ENCODE measurements at regions not wholly inside any gene's neighbourhood (a gene's known extent, or its start where the extent isn't known, plus 50 kb on each side); places are given as distances from the start of the nearest gene placed in this dataset.

DNA sequence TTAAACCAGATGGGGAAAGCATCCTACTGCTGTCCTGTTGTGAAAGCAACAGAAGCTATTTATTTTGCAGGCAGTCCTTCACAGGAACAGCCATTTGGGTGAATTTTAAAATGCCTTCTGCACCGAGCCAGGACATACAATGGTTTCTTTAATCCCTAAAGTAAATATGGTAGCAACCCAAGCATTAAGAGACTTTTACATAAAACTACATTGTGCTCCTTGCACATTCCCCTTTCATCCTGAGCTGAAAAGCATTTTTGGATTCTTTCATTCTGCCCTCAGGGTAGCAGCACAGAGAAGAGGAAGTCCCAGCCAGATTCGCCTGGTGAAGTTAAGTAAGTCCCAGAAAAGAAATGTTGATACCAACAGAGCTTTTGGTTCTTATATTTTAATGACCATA is 84.0 kb upstream of the FAM3C start:
- peaks cover 12% of the 10 kb centered on the region for H3K4me1 Mint-ChIP-seq (ENCODE audit: unreplicated experiment)
- H3K27ac Mint-ChIP-seq (ENCODE audit: unreplicated experiment), result no peak overlapping the region
- DNase-seq (ENCODE audit: low spot score), result no peak
- no peak overlapping the region for H3K4me3 Mint-ChIP-seq (ENCODE audit: unreplicated experiment)
- no peaks in the 10 kb centered on the region for H3K27me3 Mint-ChIP-seq (ENCODE audit: unreplicated experiment)
- H3K36me3 Mint-ChIP-seq (ENCODE audit: low read depth, unreplicated experiment), result no peaks in the 10 kb centered on the region
- TF ChIP-seq, protein P1, sequence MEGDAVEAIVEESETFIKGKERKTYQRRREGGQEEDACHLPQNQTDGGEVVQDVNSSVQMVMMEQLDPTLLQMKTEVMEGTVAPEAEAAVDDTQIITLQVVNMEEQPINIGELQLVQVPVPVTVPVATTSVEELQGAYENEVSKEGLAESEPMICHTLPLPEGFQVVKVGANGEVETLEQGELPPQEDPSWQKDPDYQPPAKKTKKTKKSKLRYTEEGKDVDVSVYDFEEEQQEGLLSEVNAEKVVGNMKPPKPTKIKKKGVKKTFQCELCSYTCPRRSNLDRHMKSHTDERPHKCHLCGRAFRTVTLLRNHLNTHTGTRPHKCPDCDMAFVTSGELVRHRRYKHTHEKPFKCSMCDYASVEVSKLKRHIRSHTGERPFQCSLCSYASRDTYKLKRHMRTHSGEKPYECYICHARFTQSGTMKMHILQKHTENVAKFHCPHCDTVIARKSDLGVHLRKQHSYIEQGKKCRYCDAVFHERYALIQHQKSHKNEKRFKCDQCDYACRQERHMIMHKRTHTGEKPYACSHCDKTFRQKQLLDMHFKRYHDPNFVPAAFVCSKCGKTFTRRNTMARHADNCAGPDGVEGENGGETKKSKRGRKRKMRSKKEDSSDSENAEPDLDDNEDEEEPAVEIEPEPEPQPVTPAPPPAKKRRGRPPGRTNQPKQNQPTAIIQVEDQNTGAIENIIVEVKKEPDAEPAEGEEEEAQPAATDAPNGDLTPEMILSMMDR (IDR thresholded peaks at IDR 0.05; ENCODE audit: unreplicated experiment), result no peak
- no peaks in the 10 kb centered on the region for H3K9me3 Mint-ChIP-seq (ENCODE audit: unreplicated experiment)

DNA sequence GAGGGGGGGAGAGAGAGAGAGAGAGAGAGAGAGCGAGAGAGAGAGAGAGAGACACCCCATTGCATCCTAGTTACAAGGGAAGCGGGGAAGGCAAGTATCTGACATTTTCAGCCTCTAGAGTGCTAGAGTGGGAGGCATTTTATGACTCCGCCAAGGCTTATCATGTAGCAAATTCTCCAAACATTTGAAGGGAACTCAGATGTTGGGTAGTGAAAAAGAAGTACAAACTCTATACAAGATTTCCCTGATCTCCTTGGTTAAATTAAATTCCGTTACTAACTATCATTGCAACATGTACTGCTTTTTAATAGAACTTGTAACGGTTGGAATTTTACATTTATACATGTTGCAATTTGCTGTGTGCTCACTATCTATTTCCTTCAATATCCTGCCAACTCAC is 83.4 kb upstream of the FAM3C start:
- H3K9me3 Mint-ChIP-seq (ENCODE audit: unreplicated experiment), result no peaks in the 10 kb centered on the region
- no peak for DNase-seq (ENCODE audit: low spot score)
- no peaks in the 10 kb centered on the region for H3K27me3 Mint-ChIP-seq (ENCODE audit: unreplicated experiment)
- peaks cover 12% of the 10 kb centered on the region for H3K4me1 Mint-ChIP-seq (ENCODE audit: unreplicated experiment)
- no peaks in the 10 kb centered on the region for H3K36me3 Mint-ChIP-seq (ENCODE audit: low read depth, unreplicated experiment)
- H3K27ac Mint-ChIP-seq (ENCODE audit: unreplicated experiment), result no peak overlapping the region
- H3K4me3 Mint-ChIP-seq (ENCODE audit: unreplicated experiment), result no peak overlapping the region
- TF ChIP-seq, protein P1 (IDR thresholded peaks at IDR 0.05; ENCODE audit: unreplicated experiment), result no peak

DNA sequence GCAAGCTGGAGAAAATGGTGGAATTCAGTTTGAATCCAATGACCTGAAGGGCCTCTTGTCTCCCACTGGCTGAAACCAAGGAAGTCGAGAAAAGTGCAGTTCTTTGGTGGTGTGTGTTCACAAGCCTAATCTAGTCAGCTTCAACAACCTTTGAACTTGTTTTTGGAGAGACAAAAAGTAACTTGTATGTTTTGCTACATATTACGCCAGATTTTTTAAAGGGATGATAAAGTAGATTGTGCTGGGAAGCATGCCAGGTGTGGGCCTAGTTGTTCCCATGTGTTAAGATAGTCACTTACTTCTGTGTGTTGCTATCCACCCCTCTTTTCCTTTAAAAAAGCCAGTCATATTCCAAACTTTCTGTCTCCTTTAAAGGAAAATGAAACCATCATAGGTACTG is 79.7 kb upstream of the FAM3C start:
- TF ChIP-seq, protein P1 (IDR thresholded peaks at IDR 0.05; ENCODE audit: unreplicated experiment), result no peak
- no peak overlapping the region for H3K4me3 Mint-ChIP-seq (ENCODE audit: unreplicated experiment)
- H3K36me3 Mint-ChIP-seq (ENCODE audit: low read depth, unreplicated experiment), result no peaks in the 10 kb centered on the region
- H3K27ac Mint-ChIP-seq (ENCODE audit: unreplicated experiment), result no peak overlapping the region
- DNase-seq (ENCODE audit: low spot score), result no peak
- no peaks in the 10 kb centered on the region for H3K27me3 Mint-ChIP-seq (ENCODE audit: unreplicated experiment)
- no peaks in the 10 kb centered on the region for H3K9me3 Mint-ChIP-seq (ENCODE audit: unreplicated experiment)
- peaks cover 11% of the 10 kb centered on the region for H3K4me1 Mint-ChIP-seq (ENCODE audit: unreplicated experiment)

- H3K27ac Mint-ChIP-seq (ENCODE audit: unreplicated experiment), result no peak overlapping the region
These were observed 78.2 kb upstream of the FAM3C start for GRCh38 chr7:121474301-121474673.

GRCh38 chr7:121473645-121474300 is 77.7 kb upstream of the FAM3C start:
- no peak for DNase-seq (ENCODE audit: low spot score)
- no peaks in the 10 kb centered on the region for H3K36me3 Mint-ChIP-seq (ENCODE audit: low read depth, unreplicated experiment)
- TF ChIP-seq, protein P1 (IDR thresholded peaks at IDR 0.05; ENCODE audit: unreplicated experiment), result no peak
- H3K9me3 Mint-ChIP-seq (ENCODE audit: unreplicated experiment), result no peaks in the 10 kb centered on the region
- no peaks in the 10 kb centered on the region for H3K27me3 Mint-ChIP-seq (ENCODE audit: unreplicated experiment)
- H3K4me3 Mint-ChIP-seq (ENCODE audit: unreplicated experiment), result no peak overlapping the region
- peaks cover 2% of the 10 kb centered on the region for H3K4me1 Mint-ChIP-seq (ENCODE audit: unreplicated experiment)
- no peak overlapping the region for H3K27ac Mint-ChIP-seq (ENCODE audit: unreplicated experiment)

More at GRCh38 chr7:121474301-121474673, 78.2 kb upstream of the FAM3C start:
- Mint-ChIP-seq H3K4me1 (ENCODE audit: unreplicated experiment) (peaks cover 2% of the 10 kb centered on the region), H3K4me3 (ENCODE audit: unreplicated experiment) (no peak overlapping the region), H3K36me3 (ENCODE audit: low read depth, unreplicated experiment) (no peaks in the 10 kb centered on the region), H3K9me3 (ENCODE audit: unreplicated experiment) (no peaks in the 10 kb centered on the region), H3K27me3 (ENCODE audit: unreplicated experiment) (no peaks in the 10 kb centered on the region)
- no peak for DNase-seq (ENCODE audit: low spot score)
- TF ChIP-seq, protein P1 (IDR thresholded peaks at IDR 0.05; ENCODE audit: unreplicated experiment), result no peak

All from endothelial cell (in vitro differentiated cells).